Activated B cell treated with CpG ODN at 0.5 μM for 24 hours (primary cell): ENCODE measurements at regions not wholly inside any gene's neighbourhood (a gene's known extent, or its start where the extent isn't known, plus 50 kb on each side); places are given as distances from the start of the nearest gene placed in this dataset.

ENCODE experiments used
- ATAC-seq: fragments of 200-7000 bp; cut with Tn5 transposase; one replicate; pipeline ENCODE4 v1.10.0; 2021; ENCODE audit warnings: low read depth, mild to moderate bottlenecking, moderate library complexity
- CTCF ChIA-PET: fragments of 350-600 bp; sonication (Branson Sonifier 250); formaldehyde crosslinking; loops from one replicate; lab custom pipeline; 2021; ENCODE audit warnings: antibody characterized with exemption; lab: Charles Lee
- POLR2A ChIA-PET: fragments of 350-600 bp; sonication (Branson Sonifier 250); formaldehyde crosslinking; loops from one replicate; lab custom pipeline; 2021; ENCODE audit warnings: antibody characterized with exemption; lab: Charles Lee
- DNase-seq: peaks from one replicate; pipeline ENCODE4 v3.0.0; 2022
- H3K27ac Mint-ChIP-seq: one replicate; pipeline ENCODE4 v1.8.0; 2020; ENCODE audit warnings: mixed read lengths
- H3K27me3 Mint-ChIP-seq: one replicate; pipeline ENCODE4 v1.8.0; 2021; ENCODE audit warnings: mixed read lengths
- H3K36me3 Mint-ChIP-seq: one replicate; pipeline ENCODE4 v1.8.0; 2021; ENCODE audit warnings: low read depth, mixed read lengths
- H3K4me1 Mint-ChIP-seq: one replicate; pipeline ENCODE4 v1.8.0; 2021; ENCODE audit warnings: mixed read lengths
- H3K4me3 Mint-ChIP-seq: one replicate; pipeline ENCODE4 v1.8.0; 2020; ENCODE audit warnings: mild to moderate bottlenecking, mixed read lengths
- H3K9me3 Mint-ChIP-seq: one replicate; pipeline ENCODE4 v1.8.0; 2020; ENCODE audit warnings: mixed read lengths
- CTCF ChIP-seq: fragments of 200-600 bp; IDR thresholded peaks from one replicate; pipeline ENCODE4 v1.8.0; 2022; ENCODE audit warnings: antibody characterized with exemption, mild to moderate bottlenecking
- intact Hi-C: fragments of 100-400 bp; cut with micrococcal nuclease; formaldehyde crosslinking; loops from one replicate; pipeline ENCODE4 v1.15.1; 2024

GRCh38 chr5:141793403-141793802, 84.8 kb downstream of the PCDH1 start:
- Mint-ChIP-seq H3K27me3 (peaks cover 24% of the 10 kb centered on the region), H3K36me3 (no peaks in the 10 kb centered on the region), H3K9me3 (no peaks in the 10 kb centered on the region), H3K4me3 (no peak overlapping the region), H3K4me1 (no peaks in the 10 kb centered on the region), H3K27ac (no peak overlapping the region)
- no peak for TF ChIP-seq CTCF
- ATAC-seq (no peak), DNase-seq (no peak)
- intact Hi-C loops = no loop called here
- CTCF ChIA-PET = interaction anchor here (1.1 kb wide), 1 partner anchor 85 kb away, joined by 4 read pairs; no protein-coding TSS in a partner anchor
- POLR2A ChIA-PET = no interaction called here

GRCh38 chr5:141790630-141791029, 87.6 kb downstream of the PCDH1 start:
- ChIA-PET POLR2A (no interaction called here), CTCF (no interaction called here)
- Mint-ChIP-seq H3K4me3 (no peak overlapping the region), H3K27me3 (peaks cover 32% of the 10 kb centered on the region), H3K27ac (no peak overlapping the region), H3K4me1 (no peaks in the 10 kb centered on the region), H3K9me3 (no peaks in the 10 kb centered on the region), H3K36me3 (no peaks in the 10 kb centered on the region)
- DNase-seq = no peak
- ATAC-seq = no peak
- intact Hi-C loops = no loop called here
- TF ChIP-seq CTCF = no peak

- no peaks in the 10 kb centered on the region for H3K36me3 Mint-ChIP-seq
- intact Hi-C loops = no loop called here
- no peak for ATAC-seq
- H3K27me3 Mint-ChIP-seq = peaks cover 32% of the 10 kb centered on the region
- no peak for TF ChIP-seq CTCF
- H3K9me3 Mint-ChIP-seq = no peaks in the 10 kb centered on the region
- H3K4me1 Mint-ChIP-seq = no peaks in the 10 kb centered on the region
- ChIA-PET POLR2A (no interaction called here), CTCF (no interaction called here)
- DNase-seq = no peak
- H3K27ac Mint-ChIP-seq = no peak overlapping the region
- H3K4me3 Mint-ChIP-seq = no peak overlapping the region
Measured at GRCh38 chr5:141789330-141789729, 88.9 kb downstream of the PCDH1 start.

GRCh38 chr5:141788296-141788970, 89.8 kb downstream of the PCDH1 start:
- peaks cover 33% of the 10 kb centered on the region for H3K27me3 Mint-ChIP-seq
- H3K36me3 Mint-ChIP-seq = no peaks in the 10 kb centered on the region
- intact Hi-C loops = no loop called here
- no peaks in the 10 kb centered on the region for H3K9me3 Mint-ChIP-seq
- H3K27ac Mint-ChIP-seq = no peak overlapping the region
- no peaks in the 10 kb centered on the region for H3K4me1 Mint-ChIP-seq
- POLR2A ChIA-PET = no interaction called here
- CTCF ChIA-PET = no interaction called here
- TF ChIP-seq CTCF = no peak
- DNase-seq (no peak), ATAC-seq (no peak)
- H3K4me3 Mint-ChIP-seq = no peak overlapping the region

GRCh38 chr5:141787376-141787775, 90.8 kb downstream of the PCDH1 start:
- H3K27ac Mint-ChIP-seq = no peak overlapping the region
- no peak for TF ChIP-seq CTCF
- no peak overlapping the region for H3K4me3 Mint-ChIP-seq
- H3K27me3 Mint-ChIP-seq = peaks cover 30% of the 10 kb centered on the region
- ATAC-seq (no peak), DNase-seq (no peak)
- CTCF ChIA-PET = no interaction called here
- no peaks in the 10 kb centered on the region for H3K4me1 Mint-ChIP-seq
- POLR2A ChIA-PET = no interaction called here
- no peaks in the 10 kb centered on the region for H3K36me3 Mint-ChIP-seq
- intact Hi-C loops = no loop called here
- no peaks in the 10 kb centered on the region for H3K9me3 Mint-ChIP-seq
